ENCODE measurements at regions not wholly inside any gene's neighbourhood (a gene's known extent, or its start where the extent isn't known, plus 50 kb on each side); places are given as distances from the start of the nearest gene placed in this dataset.

GRCh38 chr20:23224806-23225205 is 125.8 kb upstream of the NXT1 start:
- 87 to 89% (median 89%) methylated on average over 5 of the region's 5 CpGs for WGBS, 4 donors
- Histone ChIP-seq H3K36me3 (no peaks in the 10 kb centered on the region), H3K9me3 (peaks cover 0 to 34% (median 18%) of the 10 kb centered on the region in 12 donors), H3K4me1 (peaks cover 0 to 34% (median 0%) of the 10 kb centered on the region in 12 donors), H3K27me3 (no peaks in the 10 kb centered on the region), H3K27ac (no peak overlapping the region), H3K4me3 (no peak overlapping the region)
- intact Hi-C loops (cut with DNase I), result loop anchor here in 2 of 10 donors (10.0 kb wide), 2 partner anchors 60 to 360 kb away; no protein-coding TSS in a partner anchor
- no peak for TF ChIP-seq POLR2A (IDR thresholded peaks at IDR 0.05)
- TF ChIP-seq CTCF (IDR thresholded peaks at IDR 0.05), result no peak
- ATAC-seq (no peak), DNase-seq (no peak)

- ATAC-seq (no peak), DNase-seq (no peak)
- Histone ChIP-seq H3K4me1 (peaks cover 0 to 30% (median 0%) of the 10 kb centered on the region in 12 donors), H3K4me3 (no peak overlapping the region), H3K9me3 (peaks cover 0 to 36% (median 18%) of the 10 kb centered on the region in 12 donors), H3K27me3 (no peaks in the 10 kb centered on the region), H3K36me3 (no peaks in the 10 kb centered on the region), H3K27ac (no peak overlapping the region)
- TF ChIP-seq CTCF (IDR thresholded peaks at IDR 0.05), result no peak
- TF ChIP-seq POLR2A (IDR thresholded peaks at IDR 0.05), result no peak
- WGBS, 4 donors, result 86 to 100% (median 91%) methylated on average over 3 of the region's 3 CpGs
- intact Hi-C loops (cut with DNase I), result loop anchor here in 2 of 10 donors (10.0 kb wide), 2 partner anchors 61 to 359 kb away; no protein-coding TSS in a partner anchor
Observed at GRCh38 chr20:23223908-23224580, 126.5 kb upstream of the NXT1 start.

- Histone ChIP-seq H3K4me3 (no peak overlapping the region), H3K36me3 (no peaks in the 10 kb centered on the region), H3K27me3 (no peaks in the 10 kb centered on the region), H3K4me1 (peaks cover 0 to 23% (median 0%) of the 10 kb centered on the region in 12 donors), H3K9me3 (peaks cover 0 to 50% (median 18%) of the 10 kb centered on the region in 12 donors), H3K27ac (no peak overlapping the region)
- WGBS, 4 donors, result 79 to 97% (median 91%) methylated on average over 4 of the region's 4 CpGs
- DNase-seq (no peak), ATAC-seq (no peak)
- intact Hi-C loops (cut with DNase I), result loop anchor here in 2 of 10 donors (10.0 kb wide), 2 partner anchors 62 to 358 kb away; no protein-coding TSS in a partner anchor
- TF ChIP-seq CTCF (IDR thresholded peaks at IDR 0.05) (no peak), POLR2A (IDR thresholded peaks at IDR 0.05) (no peak)
Observed at GRCh38 chr20:23222531-23223200, 127.9 kb upstream of the NXT1 start.

GRCh38 chr20:23217023-23217422 is 130.9 kb upstream of the CD93 start:
- DNase-seq, result no peak
- TF ChIP-seq POLR2A (IDR thresholded peaks at IDR 0.05) (no peak), CTCF (IDR thresholded peaks at IDR 0.05) (no peak)
- Histone ChIP-seq H3K27ac (no peak overlapping the region), H3K9me3 (peaks cover 0 to 40% (median 14%) of the 10 kb centered on the region in 12 donors), H3K27me3 (no peaks in the 10 kb centered on the region), H3K4me3 (no peak overlapping the region), H3K4me1 (no peaks in the 10 kb centered on the region), H3K36me3 (no peaks in the 10 kb centered on the region)
- ATAC-seq, result no peak
- 38 to 55% (median 49%) methylated on average over 2 of the region's 2 CpGs for WGBS, 4 donors
- intact Hi-C loops (cut with DNase I), result no loop called here

Data from heart left ventricle (tissue), 16 donors.